OCI-LY1 (cell line): ENCODE measurements at regions not wholly inside any gene's neighbourhood (a gene's known extent, or its start where the extent isn't known, plus 50 kb on each side); places are given as distances from the start of the nearest gene placed in this dataset.
A peak's percentile ranks its signal among the peaks of the same experiment; 100 is the strongest.

Source experiments
- H2AFZ ChIP-seq: fragments of 200-600 bp; sonication (generic), shearing (Covaris generic); 2 replicates; pipeline ENCODE4 v1.6.0; 2014; ENCODE audit warnings: antibody characterized with exemption, mild to moderate bottlenecking, low read length
- H3F3A ChIP-seq: fragments of 200-600 bp; sonication (generic), shearing (Covaris generic); 2 replicates; pipeline ENCODE4 v1.6.0; 2014; ENCODE audit warnings: mild to moderate bottlenecking, antibody characterized with exemption, low read length, moderate library complexity; ENCODE audit not compliant: insufficient read depth
- H3K27ac ChIP-seq: fragments of 200-600 bp; sonication (generic); 2 replicates; pipeline ENCODE4 v1.5.1; 2014; ENCODE audit warnings: low read length, mixed run types, mild to moderate bottlenecking, low read depth; ENCODE audit not compliant: poor library complexity, severe bottlenecking
- H3K27me3 ChIP-seq: fragments of 200-600 bp; sonication (generic); 2 replicates; pipeline ENCODE4 v1.6.0; 2014; ENCODE audit warnings: antibody characterized with exemption, mild to moderate bottlenecking, low read length, moderate library complexity; ENCODE audit not compliant: insufficient read depth
- H3K36me3 ChIP-seq: fragments of 200-600 bp; sonication (generic); 2 replicates; pipeline ENCODE4 v1.6.1; 2014; ENCODE audit warnings: mild to moderate bottlenecking, antibody characterized with exemption, low read length, moderate library complexity, mixed read lengths; ENCODE audit not compliant: insufficient read depth
- H3K4me1 ChIP-seq: fragments of 200-600 bp; sonication (generic); 2 replicates; pipeline ENCODE4 v1.5.1; 2014; ENCODE audit warnings: mild to moderate bottlenecking, low read length, moderate library complexity; ENCODE audit not compliant: insufficient read depth, severe bottlenecking
- H3K4me2 ChIP-seq: fragments of 200-600 bp; sonication (generic), shearing (Covaris generic); 2 replicates; pipeline ENCODE4 v1.6.1; 2014; ENCODE audit warnings: low read length
- H3K4me3 ChIP-seq: fragments of 200-600 bp; sonication (generic); 2 replicates; pipeline ENCODE4 v1.5.1; 2014; ENCODE audit warnings: low read length, low read depth, mild to moderate bottlenecking, mixed read lengths; ENCODE audit not compliant: poor library complexity, severe bottlenecking
- H3K79me2 ChIP-seq: fragments of 200-600 bp; shearing (Covaris generic); 2 replicates; pipeline ENCODE4 v1.6.1; 2016; ENCODE audit warnings: mixed run types, low read length, mixed read lengths; ENCODE audit not compliant: insufficient read depth
- H3K9ac ChIP-seq: fragments of 200-600 bp; sonication (generic), shearing (Covaris generic); 2 replicates; pipeline ENCODE4 v1.6.1; 2014; ENCODE audit warnings: mild to moderate bottlenecking, low read length, mixed read lengths
- H3K9me2 ChIP-seq: fragments of 200-600 bp; sonication (generic), shearing (Covaris generic); 2 replicates; pipeline ENCODE4 v1.6.1; 2014; ENCODE audit warnings: low read depth, mild to moderate bottlenecking, low read length, mixed read lengths
- H3K9me3 ChIP-seq: fragments of 200-600 bp; shearing (Covaris generic); 2 replicates; pipeline ENCODE4 v1.6.1; 2014; ENCODE audit warnings: low read length, mixed read lengths
- H4K20me1 ChIP-seq: fragments of 200-600 bp; sonication (generic), shearing (Covaris generic); 2 replicates; pipeline ENCODE4 v1.6.0; 2016; ENCODE audit warnings: mild to moderate bottlenecking, low read length; ENCODE audit not compliant: insufficient read depth
- CTCF ChIP-seq: fragments of 200-600 bp; sonication (generic), shearing (Covaris generic); IDR thresholded peaks from 2 replicates; pipeline ENCODE4 v1.5.1; 2017; ENCODE audit warnings: mild to moderate bottlenecking, antibody characterized with exemption, low read length, moderate library complexity, mixed read lengths
- EZH2 ChIP-seq: fragments of 200-600 bp; sonication (generic), shearing (Covaris generic); IDR thresholded peaks from 2 replicates; pipeline ENCODE4 v1.8.0; 2017; ENCODE audit warnings: borderline replicate concordance, mixed run types, mild to moderate bottlenecking, antibody characterized with exemption, low read length, moderate library complexity, mixed read lengths

GRCh38 chr4:129708784-129709183 lies 612.8 kb downstream of the C4orf33 start:
- Histone ChIP-seq H4K20me1 (no peaks in the 10 kb centered on the region), H3K9me3 (no peaks in the 10 kb centered on the region), H3K4me1 (no peaks in the 10 kb centered on the region), H3K9me2 (no peaks in the 10 kb centered on the region), H2AFZ (no peak overlapping the region), H3K79me2 (no peaks in the 10 kb centered on the region), H3K27ac (no peak overlapping the region), H3K27me3 (no peaks in the 10 kb centered on the region), H3F3A (no peaks in the 10 kb centered on the region), H3K36me3 (no peaks in the 10 kb centered on the region), H3K4me2 (no peak overlapping the region), H3K4me3 (no peak overlapping the region), H3K9ac (no peak overlapping the region)
- TF ChIP-seq CTCF (no peak), EZH2 (no peak)

DNA sequence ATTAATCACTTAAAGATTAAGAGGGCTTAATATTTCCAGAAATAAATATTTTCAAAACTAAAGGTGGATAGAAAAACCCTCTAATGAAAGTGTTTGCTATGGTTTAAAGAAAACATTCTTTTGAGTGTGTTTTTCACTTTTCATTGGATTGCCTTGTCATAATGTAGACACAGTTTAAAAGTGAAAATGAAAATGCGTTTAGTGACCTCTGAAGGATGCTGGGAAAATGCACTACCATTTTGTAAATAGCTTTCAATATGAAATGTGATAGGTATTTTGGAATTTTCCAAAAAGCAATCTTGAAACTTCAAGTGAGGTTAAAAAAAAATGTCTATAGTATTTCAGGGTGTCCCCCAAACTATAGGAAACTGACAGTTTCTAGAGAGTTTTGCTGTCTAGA lies 642.2 kb downstream of the C4orf33 start:
- no peaks in the 10 kb centered on the region for H3F3A ChIP-seq
- H3K9me3 ChIP-seq, result no peaks in the 10 kb centered on the region
- no peak overlapping the region for H3K27ac ChIP-seq
- H3K4me1 ChIP-seq, result no peaks in the 10 kb centered on the region
- H3K36me3 ChIP-seq, result no peaks in the 10 kb centered on the region
- H4K20me1 ChIP-seq, result no peaks in the 10 kb centered on the region
- H3K9me2 ChIP-seq, result no peaks in the 10 kb centered on the region
- H3K9ac ChIP-seq, result no peak overlapping the region
- peak overlapping the region; percentile 55; the same call in 1 of the 2 replicates for H2AFZ ChIP-seq
- H3K79me2 ChIP-seq, result no peaks in the 10 kb centered on the region
- TF ChIP-seq CTCF (no peak), EZH2 (no peak)
- no peak overlapping the region for H3K4me3 ChIP-seq
- H3K27me3 ChIP-seq, result no peaks in the 10 kb centered on the region
- no peak overlapping the region for H3K4me2 ChIP-seq

DNA sequence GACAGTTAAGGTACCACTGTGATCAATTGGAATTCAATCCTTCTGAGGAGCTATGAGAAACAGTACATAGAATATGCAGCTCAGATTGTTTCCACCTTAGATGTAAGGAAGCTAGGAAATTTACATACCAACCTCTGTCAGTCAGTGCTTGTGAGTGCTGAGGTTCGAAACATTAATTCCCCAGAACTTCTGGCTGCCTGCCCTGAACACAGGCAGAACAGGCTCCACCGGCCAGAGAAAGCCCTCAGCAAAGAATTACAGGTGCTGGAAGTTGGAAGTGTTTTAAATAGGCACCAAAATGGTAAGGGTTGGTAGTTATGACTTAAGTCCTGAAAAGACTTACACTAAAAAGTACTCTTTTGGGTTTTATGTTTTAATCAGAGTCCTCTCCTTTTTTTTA lies 651.8 kb downstream of the C4orf33 start:
- Histone ChIP-seq H3K4me1 (no peaks in the 10 kb centered on the region), H3K4me2 (no peak overlapping the region), H3K36me3 (no peaks in the 10 kb centered on the region), H3K27me3 (no peaks in the 10 kb centered on the region), H3K79me2 (no peaks in the 10 kb centered on the region), H3K9ac (no peak overlapping the region), H2AFZ (no peak overlapping the region), H3F3A (no peaks in the 10 kb centered on the region), H3K9me2 (no peaks in the 10 kb centered on the region), H3K9me3 (no peaks in the 10 kb centered on the region), H3K27ac (no peak overlapping the region), H3K4me3 (no peak overlapping the region), H4K20me1 (no peaks in the 10 kb centered on the region)
- TF ChIP-seq CTCF (no peak), EZH2 (no peak)
